OCI-LY3 (cell line): ENCODE measurements at regions not wholly inside any gene's neighbourhood (a gene's known extent, or its start where the extent isn't known, plus 50 kb on each side); places are given as distances from the start of the nearest gene placed in this dataset.

Experiments used
- H2AFZ ChIP-seq: fragments of 200-600, 300-600 bp; shearing (Covaris generic); 2 replicates; pipeline ENCODE4 v1.6.0; 2014; ENCODE audit warnings: antibody characterized with exemption, low read depth, low read length
- H3K27ac ChIP-seq: fragments of 200-600, 300-600 bp; sonication (generic); 2 replicates; pipeline ENCODE4 v1.5.1; 2014; ENCODE audit warnings: mild to moderate bottlenecking, low read length, moderate library complexity, mixed read lengths
- H3K27me3 ChIP-seq: fragments of 200-600, 300-600 bp; sonication (generic); 2 replicates; pipeline ENCODE4 v1.6.1; 2014; ENCODE audit warnings: low read depth, low read length, mixed read lengths
- H3K36me3 ChIP-seq: fragments of 200-600, 300-600 bp; sonication (generic); replicated peaks from 2 replicates; pipeline ENCODE3; 2014; ENCODE audit warnings: low read depth, low read length, mixed read lengths
- H3K4me1 ChIP-seq: fragments of 300-600, 200-600 bp; sonication (generic); 2 replicates; pipeline ENCODE4 v1.6.1; 2014; ENCODE audit warnings: low read length, mixed read lengths
- H3K4me2 ChIP-seq: fragments of 200-600, 300-600 bp; sonication (generic); 2 replicates; pipeline ENCODE4 v1.6.1; 2014; ENCODE audit warnings: low read length, mixed read lengths
- H3K4me3 ChIP-seq: fragments of 300-600, 200-600 bp; sonication (generic); 2 replicates; pipeline ENCODE4 v1.5.1; 2014; ENCODE audit warnings: antibody characterized with exemption, mild to moderate bottlenecking, low read length, moderate library complexity
- H3K79me2 ChIP-seq: fragments of 300-600, 200-600 bp; shearing (Covaris generic); 2 replicates; pipeline ENCODE4 v1.6.1; 2014; ENCODE audit warnings: mild to moderate bottlenecking, low read length, mixed read lengths
- H3K9ac ChIP-seq: fragments of 300-600, 200-600 bp; shearing (Covaris generic); 2 replicates; pipeline ENCODE4 v1.6.0; 2014; ENCODE audit warnings: mild to moderate bottlenecking, low read length, moderate library complexity
- H3K9me3 ChIP-seq: fragments of 200-600, 300-600 bp; shearing (Covaris generic); 2 replicates; pipeline ENCODE4 v1.6.1; 2014; ENCODE audit warnings: low read length, mixed read lengths; ENCODE audit not compliant: insufficient read depth
- H4K20me1 ChIP-seq: fragments of 200-600, 300-600 bp; sonication (generic); 2 replicates; pipeline ENCODE4 v1.6.1; 2016; ENCODE audit warnings: low read length, mixed read lengths; ENCODE audit not compliant: insufficient read depth
- CTCF ChIP-seq: fragments of 200-600, 300-600 bp; sonication (generic); IDR thresholded peaks from 2 replicates; pipeline ENCODE4 v1.5.1; 2014; ENCODE audit warnings: antibody characterized with exemption, low read length, low read depth
- EZH2phosphoT487 ChIP-seq: fragments of 200-600 bp; shearing (Covaris generic); IDR thresholded peaks from 2 replicates; pipeline ENCODE4 v1.6.1; 2018; ENCODE audit warnings: antibody characterized with exemption, mixed run types, low read depth

GRCh38 chr9:106065579-106066214 is 371.4 kb downstream of the TMEM38B start:
- H3K4me1 ChIP-seq = peaks cover 70% of the 10 kb centered on the region
- no peaks in the 10 kb centered on the region for H3K9me3 ChIP-seq
- H3K27ac ChIP-seq = peak overlapping the region; percentile 92
- H3K27me3 ChIP-seq = no peaks in the 10 kb centered on the region
- peaks cover 13% of the 10 kb centered on the region for H3K36me3 ChIP-seq
- peak overlapping the region; percentile 61 for H3K9ac ChIP-seq
- H3K79me2 ChIP-seq = no peaks in the 10 kb centered on the region
- H2AFZ ChIP-seq = no peak overlapping the region
- H4K20me1 ChIP-seq = no peaks in the 10 kb centered on the region
- peak overlapping the region; percentile 70 for H3K4me2 ChIP-seq
- no peak for TF ChIP-seq CTCF
- no peak for TF ChIP-seq EZH2phosphoT487
- H3K4me3 ChIP-seq = peak overlapping the region; percentile 61

GRCh38 chr9:106066940-106067524 is 372.7 kb downstream of the TMEM38B start:
- peak overlapping the region; percentile 92; the same call in 1 of the 2 replicates for H3K27ac ChIP-seq
- no peaks in the 10 kb centered on the region for H3K9me3 ChIP-seq
- H3K4me2 ChIP-seq = peak overlapping the region; percentile 11; the same call in 1 of the 2 replicates
- H3K27me3 ChIP-seq = no peaks in the 10 kb centered on the region
- H3K4me1 ChIP-seq = peaks cover 83% of the 10 kb centered on the region
- H3K9ac ChIP-seq = no peak overlapping the region
- H3K36me3 ChIP-seq = peaks cover 9% of the 10 kb centered on the region
- H3K79me2 ChIP-seq = no peaks in the 10 kb centered on the region
- H3K4me3 ChIP-seq = no peak overlapping the region
- TF ChIP-seq CTCF (no peak), EZH2phosphoT487 (no peak)
- no peaks in the 10 kb centered on the region for H4K20me1 ChIP-seq
- no peak overlapping the region for H2AFZ ChIP-seq

- Histone ChIP-seq H3K27ac (no peak overlapping the region), H4K20me1 (no peaks in the 10 kb centered on the region), H3K4me2 (peak overlapping the region; percentile 83), H2AFZ (no peak overlapping the region), H3K36me3 (peaks cover 9% of the 10 kb centered on the region), H3K79me2 (no peaks in the 10 kb centered on the region), H3K9me3 (no peaks in the 10 kb centered on the region), H3K9ac (no peak overlapping the region), H3K4me1 (peaks cover 78% of the 10 kb centered on the region), H3K4me3 (peak overlapping the region; percentile 57; the same call in 1 of the 2 replicates), H3K27me3 (no peaks in the 10 kb centered on the region)
- TF ChIP-seq CTCF (no peak), EZH2phosphoT487 (no peak)
Observed at GRCh38 chr9:106069241-106069640, 374.9 kb downstream of the TMEM38B start.

- TF ChIP-seq CTCF = no peak
- no peak for TF ChIP-seq EZH2phosphoT487
- Histone ChIP-seq H2AFZ (no peak overlapping the region), H3K79me2 (no peaks in the 10 kb centered on the region), H3K27ac (no peak overlapping the region), H4K20me1 (no peaks in the 10 kb centered on the region), H3K4me2 (no peak overlapping the region), H3K4me1 (peaks cover 46% of the 10 kb centered on the region), H3K9me3 (no peaks in the 10 kb centered on the region), H3K4me3 (no peak overlapping the region), H3K36me3 (peaks cover 3% of the 10 kb centered on the region), H3K9ac (no peak overlapping the region), H3K27me3 (no peaks in the 10 kb centered on the region)
Observed at GRCh38 chr9:106072421-106072820, 378.1 kb downstream of the TMEM38B start.
